ENCODE measurements at regions not wholly inside any gene's neighbourhood (a gene's known extent, or its start where the extent isn't known, plus 50 kb on each side); places are given as distances from the start of the nearest gene placed in this dataset.
"Not testable (repeated sequence)": the region's sequence is repeated elsewhere in the genome, so short reads cannot be mapped to it uniquely, and the experiment has no call there.

DNA sequence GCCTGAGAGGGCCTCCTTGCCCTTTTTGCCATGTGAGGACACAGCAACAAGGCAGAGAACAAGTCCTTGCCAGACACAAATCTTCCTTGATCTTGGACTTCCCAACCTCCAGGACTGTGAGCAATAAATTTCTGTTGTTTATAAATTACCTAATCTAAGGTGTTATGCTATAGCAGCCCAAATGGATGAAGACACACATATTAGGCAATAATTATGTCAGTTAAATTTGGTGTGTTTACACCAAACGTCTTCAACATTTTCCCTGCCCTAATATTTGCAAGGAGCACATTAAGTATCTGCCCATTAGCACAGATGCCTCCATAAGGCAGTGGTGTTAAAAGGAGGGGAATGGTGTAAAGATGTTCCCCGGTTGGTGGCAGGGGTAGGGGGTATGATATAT is 94.8 kb downstream of the ETS2 start:
- ATAC-seq (no peak), DNase-seq (no peak)
- intact Hi-C loops (cut with DNase I), result no loop called here

DNA sequence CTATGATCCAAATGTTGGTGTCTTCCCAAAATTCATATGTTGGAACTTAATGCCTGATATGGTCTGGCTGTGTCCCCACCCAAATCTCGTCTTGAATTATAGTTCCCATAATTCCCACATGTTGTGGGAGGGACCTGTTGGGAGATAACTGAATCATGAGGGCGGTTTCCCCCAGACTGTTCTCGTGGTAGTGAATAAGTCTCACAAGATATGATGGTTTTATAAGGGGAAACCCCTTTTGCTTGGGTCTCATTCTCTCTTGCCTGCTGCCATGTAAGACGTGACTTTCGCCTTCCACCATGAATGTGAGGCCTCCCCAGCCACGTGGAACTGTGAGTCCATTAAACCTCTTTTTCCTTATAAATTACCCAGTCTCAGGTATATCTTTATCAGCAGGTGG is 94.3 kb downstream of the ETS2 start:
- ATAC-seq; DNase-seq; intact Hi-C loops (cut with DNase I): not testable (repeated sequence)

DNA sequence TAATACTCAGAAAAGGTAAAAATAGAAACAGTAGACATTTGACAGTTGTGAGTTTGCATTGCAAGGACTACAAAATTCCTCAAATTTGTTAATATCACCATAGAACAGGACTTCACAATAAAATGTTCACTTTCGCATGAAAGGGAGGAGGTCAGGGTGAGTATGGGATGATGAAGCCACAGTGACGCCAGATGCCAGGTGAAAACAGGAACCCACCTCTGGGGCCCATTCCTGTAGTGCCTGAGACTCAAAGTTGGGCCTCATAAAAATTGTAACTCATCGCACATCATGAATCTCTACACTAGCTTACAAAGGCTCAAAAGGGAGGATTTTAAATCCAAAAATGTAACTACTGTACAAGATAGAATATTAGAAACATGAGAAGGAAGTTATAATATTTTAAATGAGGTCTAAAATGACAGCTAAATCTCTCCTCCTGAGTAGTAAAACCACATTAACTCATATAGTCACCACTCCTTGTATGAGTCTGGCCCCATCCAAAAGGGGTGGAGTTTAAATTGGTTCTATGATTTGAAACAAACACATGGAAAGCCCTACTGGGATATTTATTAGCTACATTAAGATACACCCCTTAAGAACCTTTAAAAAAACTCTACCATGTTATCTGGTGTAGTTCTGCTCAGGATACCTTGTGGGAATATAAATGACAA is 93.7 kb downstream of the ETS2 start:
- no peak for DNase-seq
- ATAC-seq, result no peak
- intact Hi-C loops (cut with DNase I), result no loop called here

- no peak for DNase-seq
- ATAC-seq, result no peak
These were observed 92.8 kb downstream of the ETS2 start for GRCh38 chr21:38898422-38899096.

GRCh38 chr21:38897532-38898421 is 92.0 kb downstream of the ETS2 start:
- ATAC-seq (peak in 1 of 2 donors; percentile 58), DNase-seq (no peak)
- intact Hi-C loops (cut with DNase I), result no loop called here

More at GRCh38 chr21:38898422-38899096, 92.8 kb downstream of the ETS2 start:
- intact Hi-C loops (cut with DNase I), result no loop called here

DNA sequence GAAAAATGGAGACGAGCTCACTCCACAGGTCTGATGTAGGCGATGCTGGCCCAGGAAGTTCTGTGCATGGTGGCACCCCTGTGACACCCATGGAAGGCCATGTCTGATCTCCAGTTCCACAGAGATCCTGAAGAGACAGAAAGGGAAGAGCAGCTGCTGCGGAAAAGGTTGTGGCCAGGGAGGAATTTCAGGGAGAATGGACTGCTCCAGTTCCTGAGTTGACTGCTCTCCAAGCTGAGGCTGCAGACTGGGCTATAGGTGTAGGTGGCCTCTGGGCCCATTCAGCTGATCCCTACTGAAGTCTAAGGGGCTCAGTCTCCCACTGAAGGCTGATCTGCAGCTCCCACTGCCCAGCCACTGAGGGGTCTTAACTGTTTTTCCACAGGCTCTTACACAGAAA is 89.2 kb downstream of the ETS2 start:
- intact Hi-C loops (cut with DNase I), result no loop called here
- no peak for DNase-seq
- no peak for ATAC-seq

GRCh38 chr21:38888991-38889561 is 83.3 kb downstream of the ETS2 start:
- DNase-seq (no peak), ATAC-seq (peak; percentile 45 to 57)
- intact Hi-C loops (cut with DNase I), result loop anchor here in 1 of 2 donors (10.0 kb wide), 1 partner anchor 54 kb away; no protein-coding TSS in a partner anchor

DNA sequence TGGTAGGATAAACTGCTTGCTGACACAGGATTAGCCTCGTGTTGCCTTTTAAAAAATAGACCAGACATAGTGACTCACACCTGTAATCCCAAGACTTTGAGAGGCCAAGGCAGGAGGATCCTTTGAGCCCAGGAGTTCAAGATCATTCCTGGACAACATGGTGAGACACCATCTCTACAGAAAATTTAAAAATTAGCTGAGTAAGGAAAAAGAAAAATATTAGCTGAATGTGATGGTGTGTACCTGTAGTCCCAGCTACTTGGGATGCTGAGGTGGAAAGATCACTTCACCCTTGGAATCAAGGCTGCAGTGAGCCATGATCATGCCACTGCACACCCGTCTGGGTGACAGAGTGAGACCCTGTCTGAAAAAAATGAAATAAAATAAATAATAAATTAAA is 82.0 kb downstream of the ETS2 start:
- intact Hi-C loops (cut with DNase I), result loop anchor here in 1 of 2 donors (10.0 kb wide), 1 partner anchor 53 kb away; no protein-coding TSS in a partner anchor
- no peak for ATAC-seq
- DNase-seq, result no peak

DNA sequence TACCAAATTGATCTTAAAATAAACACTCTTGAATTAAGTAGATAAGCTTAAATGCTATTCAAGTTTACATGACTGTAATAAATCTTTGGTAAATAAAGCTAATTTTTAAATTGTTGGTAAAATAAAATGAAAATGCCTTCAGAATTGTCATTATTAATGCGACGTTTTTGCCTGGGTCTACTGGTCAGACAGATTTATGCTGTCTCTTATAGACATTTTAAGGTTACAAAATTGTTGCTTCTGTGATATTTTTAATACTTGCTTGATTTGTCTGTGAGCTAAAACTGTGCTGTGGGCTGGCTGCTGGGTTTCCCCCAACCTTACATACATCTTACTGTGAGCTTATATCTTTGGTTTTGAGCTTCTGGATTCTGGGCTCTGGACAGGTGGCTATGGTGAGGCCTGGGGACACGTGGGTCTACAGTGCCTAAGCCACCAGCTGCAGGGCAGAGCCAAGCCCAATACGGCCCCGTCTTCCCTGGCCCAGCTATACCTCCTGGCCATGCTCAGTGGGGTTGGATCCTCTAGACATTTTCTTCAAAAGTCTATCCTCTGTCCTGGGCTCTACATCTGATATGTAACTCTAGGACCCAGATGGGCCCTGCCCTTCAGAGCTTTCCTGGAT is 81.4 kb downstream of the ETS2 start:
- intact Hi-C loops (cut with DNase I), result loop anchor here in 1 of 2 donors (10.0 kb wide), 1 partner anchor 52 kb away; no protein-coding TSS in a partner anchor
- DNase-seq (no peak), ATAC-seq (no peak)

DNA sequence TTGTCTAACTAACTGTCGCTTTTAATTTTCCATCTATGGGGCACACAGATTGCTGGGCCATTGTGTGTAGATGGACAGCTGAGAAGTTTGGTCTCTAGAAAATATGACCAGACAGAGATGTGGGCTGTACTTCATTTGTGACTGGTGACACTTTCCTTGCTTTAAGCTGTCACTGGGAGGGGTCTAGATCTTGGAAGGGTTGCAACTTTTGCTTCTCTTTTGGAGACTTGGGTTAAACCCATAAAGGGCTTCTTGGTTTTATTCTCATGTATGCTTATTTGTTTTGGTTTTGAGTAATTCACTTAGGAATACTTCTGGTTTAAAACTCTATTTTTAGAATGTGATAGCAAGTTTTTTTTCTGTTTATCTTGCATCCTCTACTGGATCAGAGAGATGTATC is 80.2 kb downstream of the ETS2 start:
- no peak for DNase-seq
- intact Hi-C loops (cut with DNase I), result loop anchor here in 1 of 2 donors (10.0 kb wide), 1 partner anchor 51 kb away; no protein-coding TSS in a partner anchor
- ATAC-seq, result no peak

GRCh38 chr21:38884440-38884839 is 78.7 kb downstream of the ETS2 start:
- intact Hi-C loops (cut with DNase I), result loop anchor here in 1 of 2 donors (10.0 kb wide), 1 partner anchor 50 kb away; no protein-coding TSS in a partner anchor
- ATAC-seq (no peak), DNase-seq (no peak)

DNA sequence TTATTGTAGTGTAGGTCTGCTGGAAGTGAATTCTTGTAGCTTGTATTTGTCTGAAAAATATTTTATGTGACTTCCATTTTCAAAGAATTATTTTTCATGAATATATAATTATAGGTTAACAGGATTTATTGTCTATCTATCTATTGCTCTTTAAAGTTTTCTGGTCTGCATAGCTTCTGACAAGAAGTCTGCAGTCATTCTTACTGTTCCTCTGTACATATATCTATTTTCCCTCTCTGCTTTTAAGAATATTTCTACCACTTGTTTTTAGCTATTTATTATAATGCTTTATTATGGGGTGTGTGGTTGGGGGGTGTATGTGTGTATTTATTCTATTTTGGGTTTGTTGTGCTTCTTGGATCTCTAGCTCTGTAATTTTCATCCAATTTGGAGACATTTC is 77.4 kb downstream of the ETS2 start:
- ATAC-seq (no peak), DNase-seq (no peak)
- intact Hi-C loops (cut with DNase I), result loop anchor here in 1 of 2 donors (10.0 kb wide), 1 partner anchor 48 kb away; no protein-coding TSS in a partner anchor

DNA sequence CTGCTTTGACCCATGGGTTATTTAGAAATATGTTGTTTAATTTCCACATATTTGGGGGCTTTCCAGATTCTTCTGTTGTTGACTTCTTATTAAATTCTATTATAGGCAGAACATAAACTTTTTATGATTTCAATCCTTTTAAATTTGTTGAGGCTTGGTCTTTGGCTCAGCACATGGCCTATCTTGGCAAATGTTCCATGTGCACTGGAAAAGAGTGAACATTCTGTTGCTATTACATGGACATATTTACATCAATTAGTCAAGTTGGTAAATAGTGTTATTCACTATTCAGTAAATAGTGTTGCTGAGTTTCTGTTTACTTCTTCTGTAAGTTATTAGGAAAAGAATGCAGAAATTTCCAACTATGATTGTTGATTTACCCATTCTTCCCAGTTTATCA is 75.4 kb downstream of the ETS2 start:
- no peak for ATAC-seq
- DNase-seq, result no peak

DNA sequence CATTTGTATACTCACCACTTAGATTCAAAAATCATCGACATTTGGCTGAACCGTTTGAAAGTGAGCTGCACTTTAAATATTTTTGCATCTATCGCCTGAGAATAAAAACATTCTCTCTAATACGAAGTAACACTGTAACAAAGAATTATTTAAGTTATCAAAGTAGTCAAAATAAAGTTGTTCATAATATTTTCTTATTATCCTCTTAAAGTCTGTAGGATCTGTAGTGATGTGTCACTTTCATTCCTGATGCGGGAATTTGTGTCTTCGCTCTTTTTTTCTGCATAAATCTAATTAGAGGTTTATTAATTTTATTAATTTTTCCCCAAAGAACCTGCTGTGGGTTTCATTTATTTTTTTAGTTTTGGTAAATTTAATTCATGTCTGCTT is 74.8 kb downstream of the ETS2 start:
- ATAC-seq (no peak), DNase-seq (no peak)
- intact Hi-C loops (cut with DNase I), result loop anchor here in 1 of 2 donors (10.0 kb wide), 1 partner anchor 46 kb away; no protein-coding TSS in a partner anchor

More for the DNA sequence above, 75.4 kb downstream of the ETS2 start:
- intact Hi-C loops (cut with DNase I), result loop anchor here in 1 of 2 donors (10.0 kb wide), 1 partner anchor 46 kb away; no protein-coding TSS in a partner anchor

- DNase-seq (no peak), ATAC-seq (no peak)
- intact Hi-C loops (cut with DNase I), result loop anchor here in 1 of 2 donors (10.0 kb wide), 1 partner anchor 45 kb away; no protein-coding TSS in a partner anchor
These were observed 74.3 kb downstream of the ETS2 start for GRCh38 chr21:38879912-38880576.

DNA sequence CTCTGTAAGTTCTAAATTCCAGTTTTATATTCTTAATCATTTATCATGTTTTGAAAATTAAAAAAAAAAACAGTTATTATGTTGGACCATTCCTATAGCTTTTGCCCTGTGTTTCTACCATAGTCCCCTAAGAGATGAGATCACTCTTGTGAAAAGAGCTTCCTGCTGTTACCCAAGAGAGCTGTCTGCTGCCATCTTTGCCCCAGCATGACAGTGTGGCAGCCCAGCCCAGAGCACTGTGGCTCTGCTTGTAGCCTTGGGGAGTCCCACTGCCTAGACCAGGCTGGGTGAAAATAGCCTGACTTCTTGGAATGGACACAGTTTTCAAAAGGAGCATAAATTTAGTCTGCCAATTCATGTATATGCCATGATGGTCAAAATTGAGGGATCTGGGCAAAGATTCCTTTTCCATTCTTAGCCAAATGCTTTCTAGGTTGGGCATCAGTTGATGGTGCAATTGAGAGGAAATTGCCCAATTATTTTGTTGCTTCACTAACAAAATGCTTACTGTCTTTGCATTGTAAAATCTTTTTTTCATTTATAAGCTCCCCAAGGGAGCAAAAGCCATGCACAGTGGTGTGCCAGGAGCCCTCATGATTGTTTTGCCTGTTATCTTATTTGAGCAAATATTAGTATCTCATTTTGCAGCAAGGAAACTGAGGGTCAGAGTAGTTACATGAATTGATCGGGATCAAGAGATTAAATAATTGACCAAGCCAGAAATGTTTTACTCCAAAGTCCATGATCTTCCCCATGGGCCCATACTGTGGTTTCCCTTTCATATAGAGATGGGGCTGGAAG is 72.8 kb downstream of the ETS2 start:
- DNase-seq (no peak), ATAC-seq (peak in 1 of 2 donors; percentile 50)
- intact Hi-C loops (cut with DNase I), result no loop called here

Measured in left cardiac atrium (tissue), 4 donors.